ENCODE measurements at regions not wholly inside any gene's neighbourhood (a gene's known extent, or its start where the extent isn't known, plus 50 kb on each side); places are given as distances from the start of the nearest gene placed in this dataset.

- DNase-seq (ENCODE audit: low read depth in 2 of 2), result no peak
These were observed 252.4 kb upstream of the DAPK1 start for GRCh38 chr9:87245271-87245670.

GRCh38 chr9:87247097-87247496, 250.6 kb upstream of the DAPK1 start:
- no peak for DNase-seq (ENCODE audit: low read depth in 2 of 2)

GRCh38 chr9:87249029-87249428, 248.6 kb upstream of the DAPK1 start:
- peak in 1 of 2 donors; percentile 13 for DNase-seq (ENCODE audit: low read depth in 2 of 2)

- DNase-seq (ENCODE audit: low read depth in 2 of 2), result no peak
These were observed 247.5 kb upstream of the DAPK1 start for GRCh38 chr9:87250205-87250604.

GRCh38 chr9:87255431-87256155, 242.1 kb upstream of the DAPK1 start:
- no peak for DNase-seq (ENCODE audit: low read depth in 2 of 2)

- no peak for DNase-seq (ENCODE audit: low read depth in 2 of 2)
These were observed 240.7 kb upstream of the DAPK1 start for GRCh38 chr9:87256973-87257372.

GRCh38 chr9:87259543-87260518, 237.8 kb upstream of the DAPK1 start:
- DNase-seq (ENCODE audit: low read depth in 2 of 2), result no peak

- DNase-seq (ENCODE audit: low read depth in 2 of 2), result no peak
These were observed 234.4 kb upstream of the DAPK1 start for GRCh38 chr9:87263291-87263690.

- no peak for DNase-seq (ENCODE audit: low read depth in 2 of 2)
These were observed 231.0 kb upstream of the DAPK1 start for GRCh38 chr9:87266697-87267096.

GRCh38 chr9:87267251-87268070, 230.2 kb upstream of the DAPK1 start:
- DNase-seq (ENCODE audit: low read depth in 2 of 2), result no peak

- peak in 1 of 2 donors; percentile 8 for DNase-seq (ENCODE audit: low read depth in 2 of 2)
These were observed 228.1 kb upstream of the DAPK1 start for GRCh38 chr9:87269296-87270176.

- peak; percentile 82 to 94 for DNase-seq (ENCODE audit: low read depth in 2 of 2)
These were observed 227.3 kb upstream of the DAPK1 start for GRCh38 chr9:87270221-87270847.

GRCh38 chr9:87270848-87271234, 226.8 kb upstream of the DAPK1 start:
- DNase-seq (ENCODE audit: low read depth in 2 of 2), result no peak

GRCh38 chr9:87271696-87272477, 225.8 kb upstream of the DAPK1 start:
- no peak for DNase-seq (ENCODE audit: low read depth in 2 of 2)

- DNase-seq (ENCODE audit: low read depth in 2 of 2), result no peak
These were observed 222.5 kb upstream of the DAPK1 start for GRCh38 chr9:87275047-87275725.

GRCh38 chr9:87276327-87276841, 221.3 kb upstream of the DAPK1 start:
- no peak for DNase-seq (ENCODE audit: low read depth in 2 of 2)

- DNase-seq (ENCODE audit: low read depth in 2 of 2), result no peak
These were observed 220.8 kb upstream of the DAPK1 start for GRCh38 chr9:87276851-87277261.

- DNase-seq (ENCODE audit: low read depth in 2 of 2), result no peak
These were observed 220.3 kb upstream of the DAPK1 start for GRCh38 chr9:87277346-87277745.

All from dermis microvascular lymphatic vessel endothelial cell (primary cell).